ENCODE measurements at regions not wholly inside any gene's neighbourhood (a gene's known extent, or its start where the extent isn't known, plus 50 kb on each side); places are given as distances from the start of the nearest gene placed in this dataset.

- TF ChIP-seq CTCF (IDR thresholded peaks at IDR 0.05; ENCODE audit: insufficient read depth, low read length, poor library complexity, severe bottlenecking) (no peak), EZH2phosphoT487 (conservative IDR thresholded peaks at IDR 0.05; ENCODE audit: low read length) (no peak)
Measured at GRCh38 chr13:79663435-79663834, 182.5 kb downstream of the NDFIP2 start.

Measured in SU-DHL-6 (cell line).